ENCODE measurements at regions not wholly inside any gene's neighbourhood (a gene's known extent, or its start where the extent isn't known, plus 50 kb on each side); places are given as distances from the start of the nearest gene placed in this dataset.
"Not testable (repeated sequence)": the region's sequence is repeated elsewhere in the genome, so short reads cannot be mapped to it uniquely, and the experiment has no call there.

DNA sequence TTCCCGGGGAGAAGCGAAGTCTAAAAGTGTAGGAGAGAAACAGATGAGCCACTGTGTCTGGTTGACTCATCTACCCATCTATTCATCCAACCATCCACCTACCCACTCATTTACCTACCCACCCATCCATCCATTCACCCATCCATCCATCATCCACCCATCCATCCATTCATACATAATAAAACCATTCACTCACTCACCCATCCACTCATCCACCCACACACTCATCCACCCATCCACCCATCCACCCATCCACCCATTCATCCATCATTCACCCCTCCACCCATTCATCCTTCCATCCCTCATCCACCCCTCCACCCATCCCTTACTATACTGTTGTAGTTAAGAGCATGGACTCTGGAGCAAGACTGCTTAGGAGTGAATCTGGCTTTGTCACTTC lies 136.4 kb upstream of the ATP2B2 start:
- no peak overlapping the region for H3K4me3 ChIP-seq (ENCODE audit: low read depth, low read length)
- TF ChIP-seq, protein P1, sequence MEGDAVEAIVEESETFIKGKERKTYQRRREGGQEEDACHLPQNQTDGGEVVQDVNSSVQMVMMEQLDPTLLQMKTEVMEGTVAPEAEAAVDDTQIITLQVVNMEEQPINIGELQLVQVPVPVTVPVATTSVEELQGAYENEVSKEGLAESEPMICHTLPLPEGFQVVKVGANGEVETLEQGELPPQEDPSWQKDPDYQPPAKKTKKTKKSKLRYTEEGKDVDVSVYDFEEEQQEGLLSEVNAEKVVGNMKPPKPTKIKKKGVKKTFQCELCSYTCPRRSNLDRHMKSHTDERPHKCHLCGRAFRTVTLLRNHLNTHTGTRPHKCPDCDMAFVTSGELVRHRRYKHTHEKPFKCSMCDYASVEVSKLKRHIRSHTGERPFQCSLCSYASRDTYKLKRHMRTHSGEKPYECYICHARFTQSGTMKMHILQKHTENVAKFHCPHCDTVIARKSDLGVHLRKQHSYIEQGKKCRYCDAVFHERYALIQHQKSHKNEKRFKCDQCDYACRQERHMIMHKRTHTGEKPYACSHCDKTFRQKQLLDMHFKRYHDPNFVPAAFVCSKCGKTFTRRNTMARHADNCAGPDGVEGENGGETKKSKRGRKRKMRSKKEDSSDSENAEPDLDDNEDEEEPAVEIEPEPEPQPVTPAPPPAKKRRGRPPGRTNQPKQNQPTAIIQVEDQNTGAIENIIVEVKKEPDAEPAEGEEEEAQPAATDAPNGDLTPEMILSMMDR (IDR thresholded peaks at IDR 0.05; ENCODE audit: control insufficient read depth, extremely low read depth, insufficient read depth), result no peak
- DNase-seq (ENCODE audit: low read depth), result no peak

DNA sequence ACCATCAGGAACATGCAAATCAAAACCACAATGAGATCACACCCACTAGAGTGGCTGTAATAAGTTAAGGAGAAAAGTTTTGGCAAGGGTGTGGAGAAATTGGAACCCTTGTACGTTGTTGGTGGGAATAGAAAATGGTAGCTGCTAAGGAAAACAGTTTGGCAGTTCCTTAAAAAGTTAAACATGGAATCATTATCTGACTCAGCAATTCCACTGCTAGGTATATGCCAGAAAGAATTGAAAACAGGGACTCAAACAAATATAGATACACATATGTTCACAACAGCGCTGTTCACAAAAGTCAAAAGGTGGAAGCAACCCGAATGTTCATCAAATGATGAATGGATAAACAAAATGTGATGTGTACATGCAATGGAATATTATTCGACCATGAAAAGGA lies 138.8 kb upstream of the ATP2B2 start:
- no peak for DNase-seq (ENCODE audit: low read depth)
- TF ChIP-seq, protein P1 (IDR thresholded peaks at IDR 0.05; ENCODE audit: control insufficient read depth, extremely low read depth, insufficient read depth), result no peak

DNA sequence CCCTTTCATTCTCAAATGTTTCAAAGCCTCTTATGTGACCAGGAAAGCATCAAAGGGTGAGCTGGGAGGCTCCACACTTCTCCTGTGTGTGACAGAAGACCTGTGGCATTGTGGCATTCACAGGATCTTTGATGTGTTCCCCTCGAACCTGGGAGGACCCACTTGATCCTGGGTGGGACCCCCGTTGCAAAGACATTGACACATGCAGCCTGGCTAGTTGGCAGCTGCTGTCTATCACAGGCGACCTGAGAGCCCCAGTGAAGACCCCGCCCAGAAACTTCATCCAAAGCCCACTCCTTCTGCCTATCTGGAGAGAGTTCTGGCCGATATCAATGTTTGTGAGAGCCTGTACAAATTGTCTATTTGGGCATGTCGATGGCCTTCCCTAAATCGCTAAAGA lies 140.4 kb upstream of the ATP2B2 start:
- no peak for DNase-seq (ENCODE audit: low read depth)

More for the DNA sequence above, 138.8 kb upstream of the ATP2B2 start:
- no peak overlapping the region for H3K4me3 ChIP-seq (ENCODE audit: low read depth, low read length)

DNA sequence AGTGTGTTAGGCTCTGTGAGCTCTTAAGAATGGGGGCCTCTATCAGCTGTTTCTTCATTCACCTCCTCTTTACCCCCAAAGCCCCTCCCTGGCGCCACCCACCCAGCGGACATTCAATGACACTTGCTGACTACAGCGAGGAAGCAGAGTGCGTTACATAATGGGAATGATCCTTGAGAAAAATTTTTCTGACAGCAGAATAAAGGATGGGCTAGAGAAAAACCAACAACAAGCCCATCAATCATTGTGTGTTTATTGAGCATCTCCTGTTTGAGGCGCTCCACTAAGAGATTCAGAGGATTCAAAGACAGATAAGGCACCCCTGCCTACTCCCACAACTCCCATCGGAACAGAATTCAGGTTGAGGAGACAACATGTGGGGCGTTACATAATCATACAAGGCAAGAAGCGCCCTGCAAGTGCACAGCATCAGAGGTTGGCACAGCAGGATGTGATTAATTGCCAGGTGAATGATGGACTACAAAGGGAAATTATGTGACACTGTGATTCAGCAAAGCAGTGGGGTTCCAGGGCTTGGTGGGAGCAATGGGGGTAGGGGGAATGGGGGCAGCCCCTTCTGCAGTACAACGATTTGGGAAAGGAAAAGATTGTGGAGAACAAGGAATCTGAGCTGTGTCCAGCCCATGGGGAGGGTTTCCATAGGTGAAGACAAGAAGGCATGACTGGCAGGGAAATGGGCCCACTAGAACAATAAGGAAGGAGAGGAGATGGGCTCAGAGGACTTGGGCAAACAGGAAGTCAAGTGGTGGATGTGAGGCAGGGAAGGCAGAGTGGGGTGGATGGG lies 141.3 kb upstream of the ATP2B2 start:
- DNase-seq (ENCODE audit: low read depth), result no peak
- TF ChIP-seq, protein P1 (IDR thresholded peaks at IDR 0.05; ENCODE audit: control insufficient read depth, extremely low read depth, insufficient read depth), result no peak
- H3K4me3 ChIP-seq (ENCODE audit: low read depth, low read length), result no peak overlapping the region

More for the DNA sequence above, 140.4 kb upstream of the ATP2B2 start:
- TF ChIP-seq, protein P1 (IDR thresholded peaks at IDR 0.05; ENCODE audit: control insufficient read depth, extremely low read depth, insufficient read depth), result no peak
- H3K4me3 ChIP-seq (ENCODE audit: low read depth, low read length), result no peak overlapping the region

DNA sequence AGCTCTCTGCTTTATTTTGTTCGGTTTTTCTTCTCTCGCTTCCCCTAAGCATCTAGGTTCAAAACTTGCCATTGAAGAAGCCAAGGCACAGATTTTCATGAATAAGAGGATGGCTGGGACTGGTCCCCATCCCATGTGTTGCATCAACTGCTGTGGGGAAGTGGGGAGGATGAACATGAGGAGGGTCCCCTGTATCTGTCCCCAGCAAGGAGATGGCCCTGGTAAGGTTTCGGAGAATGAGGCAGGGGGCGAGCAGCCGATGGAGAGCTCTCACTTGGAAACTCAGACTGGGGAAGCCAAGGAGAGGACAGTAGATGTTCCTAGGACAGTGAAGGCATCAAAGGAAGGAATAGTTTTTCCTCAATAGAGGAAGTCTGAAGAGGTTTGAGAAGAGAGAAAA lies 142.0 kb upstream of the ATP2B2 start:
- TF ChIP-seq, protein P1 (IDR thresholded peaks at IDR 0.05; ENCODE audit: control insufficient read depth, extremely low read depth, insufficient read depth), result no peak
- DNase-seq (ENCODE audit: low read depth), result no peak
- H3K4me3 ChIP-seq (ENCODE audit: low read depth, low read length), result no peak overlapping the region

DNA sequence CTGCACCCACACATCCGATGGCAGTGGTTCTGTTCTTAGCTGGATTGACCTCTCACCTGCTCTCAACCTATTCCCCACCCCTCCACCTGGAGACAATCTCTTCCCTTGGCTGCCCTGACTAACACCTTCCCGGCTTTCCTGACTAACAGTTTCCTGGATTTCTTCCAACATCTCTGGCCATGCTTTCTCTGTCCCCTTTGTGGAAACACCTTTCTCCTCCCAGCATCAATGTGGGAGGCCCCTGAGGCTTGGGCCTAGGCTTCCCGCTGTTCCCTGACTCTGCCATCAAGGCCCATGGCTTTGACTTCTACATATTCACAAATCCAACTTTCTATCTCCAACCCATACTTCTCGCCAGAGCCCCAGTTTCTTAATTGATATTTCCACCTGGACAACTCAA lies 142.8 kb upstream of the ATP2B2 start:
- no peak for DNase-seq (ENCODE audit: low read depth)
- TF ChIP-seq, protein P1 (IDR thresholded peaks at IDR 0.05; ENCODE audit: control insufficient read depth, extremely low read depth, insufficient read depth), result no peak
- no peak overlapping the region for H3K4me3 ChIP-seq (ENCODE audit: low read depth, low read length)

DNA sequence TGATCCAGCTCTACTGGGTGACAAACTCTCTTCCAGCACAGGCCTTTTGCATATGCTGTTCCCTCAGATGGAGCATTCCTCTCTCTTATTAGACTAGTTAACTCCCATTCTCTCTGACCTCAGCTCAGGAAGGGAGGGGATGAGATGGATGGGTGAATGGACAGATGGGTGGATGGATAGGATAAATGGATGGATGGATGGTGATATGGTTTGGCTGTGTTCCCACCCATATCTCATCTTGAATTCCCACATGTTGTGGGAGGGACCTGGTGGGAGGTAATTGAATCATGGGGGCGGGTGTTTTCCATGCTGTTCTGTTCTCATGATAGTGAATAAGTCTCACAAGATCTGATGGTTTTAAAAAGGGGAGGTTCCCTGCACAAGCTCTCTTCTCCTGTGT lies 144.1 kb upstream of the ATP2B2 start:
- not testable (repeated sequence) for DNase-seq (ENCODE audit: low read depth); H3K4me3 ChIP-seq (ENCODE audit: low read depth, low read length)

Data from LNCaP clone FGC (cell line).